ENCODE measurements at regions not wholly inside any gene's neighbourhood (a gene's known extent, or its start where the extent isn't known, plus 50 kb on each side); places are given as distances from the start of the nearest gene placed in this dataset.

DNA sequence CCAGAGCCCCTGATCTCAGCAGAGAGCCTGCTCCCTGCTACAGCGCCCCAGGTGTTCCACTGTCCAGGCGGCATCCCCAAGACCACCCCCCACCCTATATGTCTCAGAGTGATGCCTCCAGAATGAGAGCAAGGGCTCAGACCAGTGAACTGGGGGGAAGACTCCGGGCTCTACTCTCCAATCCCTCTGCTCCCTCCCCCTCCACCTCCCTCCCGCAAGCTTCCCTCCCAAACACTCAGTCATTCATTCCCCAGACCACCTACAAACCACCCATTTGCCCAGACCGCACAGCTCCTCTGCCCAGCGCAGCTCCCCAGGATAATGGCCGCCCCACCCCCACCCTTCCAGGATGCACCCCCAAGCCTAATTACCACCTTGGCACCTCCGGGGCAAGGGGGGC lies 59.4 kb upstream of the TAC4 start:
- TF ChIP-seq POLR2A (IDR thresholded peaks at IDR 0.05): no peak
- TF ChIP-seq, protein P1, sequence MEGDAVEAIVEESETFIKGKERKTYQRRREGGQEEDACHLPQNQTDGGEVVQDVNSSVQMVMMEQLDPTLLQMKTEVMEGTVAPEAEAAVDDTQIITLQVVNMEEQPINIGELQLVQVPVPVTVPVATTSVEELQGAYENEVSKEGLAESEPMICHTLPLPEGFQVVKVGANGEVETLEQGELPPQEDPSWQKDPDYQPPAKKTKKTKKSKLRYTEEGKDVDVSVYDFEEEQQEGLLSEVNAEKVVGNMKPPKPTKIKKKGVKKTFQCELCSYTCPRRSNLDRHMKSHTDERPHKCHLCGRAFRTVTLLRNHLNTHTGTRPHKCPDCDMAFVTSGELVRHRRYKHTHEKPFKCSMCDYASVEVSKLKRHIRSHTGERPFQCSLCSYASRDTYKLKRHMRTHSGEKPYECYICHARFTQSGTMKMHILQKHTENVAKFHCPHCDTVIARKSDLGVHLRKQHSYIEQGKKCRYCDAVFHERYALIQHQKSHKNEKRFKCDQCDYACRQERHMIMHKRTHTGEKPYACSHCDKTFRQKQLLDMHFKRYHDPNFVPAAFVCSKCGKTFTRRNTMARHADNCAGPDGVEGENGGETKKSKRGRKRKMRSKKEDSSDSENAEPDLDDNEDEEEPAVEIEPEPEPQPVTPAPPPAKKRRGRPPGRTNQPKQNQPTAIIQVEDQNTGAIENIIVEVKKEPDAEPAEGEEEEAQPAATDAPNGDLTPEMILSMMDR (IDR thresholded peaks at IDR 0.05): no peak

Data from body of pancreas (tissue), 4 donors.